ENCODE measurements at regions not wholly inside any gene's neighbourhood (a gene's known extent, or its start where the extent isn't known, plus 50 kb on each side); places are given as distances from the start of the nearest gene placed in this dataset.

DNA sequence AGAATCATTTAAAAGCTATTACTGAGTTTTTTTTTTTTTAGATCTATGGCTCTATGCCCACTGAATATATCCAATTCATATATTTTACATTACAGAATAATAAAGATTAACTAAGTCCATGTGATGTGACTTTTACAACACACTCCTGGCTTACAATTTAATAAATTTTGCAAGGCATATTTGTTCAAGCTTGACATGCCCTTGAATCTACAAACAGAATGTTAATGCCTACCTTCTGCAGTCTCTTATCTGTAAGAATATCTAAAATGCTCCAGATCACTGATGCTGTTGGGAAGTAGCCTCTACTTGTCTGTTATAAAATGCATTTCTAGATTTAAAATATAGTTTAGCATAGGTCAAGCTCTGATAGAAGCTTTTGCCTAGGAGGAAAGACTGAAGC lies 100.7 kb upstream of the RASGEF1B start:
- DNase-seq (ENCODE audit: low read depth in 3 of 3, low spot score in 1 of 3) = no peak

DNA sequence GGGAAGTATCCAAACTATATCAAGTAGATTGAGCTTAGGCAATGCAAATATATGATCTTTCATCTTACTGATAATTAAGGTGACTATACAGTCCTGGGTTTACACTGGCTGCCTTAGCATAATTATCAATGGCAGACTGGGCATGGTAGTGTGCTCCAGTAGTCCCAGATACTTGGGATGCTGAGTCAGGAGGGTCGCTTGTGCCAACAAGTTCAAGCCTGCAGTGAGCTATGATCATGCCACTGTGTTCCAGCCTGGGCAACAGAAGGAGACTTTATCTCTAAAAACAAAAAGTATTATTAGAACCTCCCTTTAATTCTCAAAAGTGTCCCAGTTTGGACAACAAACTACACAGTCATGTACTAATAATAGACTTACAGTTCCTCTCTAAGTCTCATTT lies 99.4 kb upstream of the RASGEF1B start:
- no peak for DNase-seq (ENCODE audit: low read depth in 3 of 3, low spot score in 1 of 3)

DNA sequence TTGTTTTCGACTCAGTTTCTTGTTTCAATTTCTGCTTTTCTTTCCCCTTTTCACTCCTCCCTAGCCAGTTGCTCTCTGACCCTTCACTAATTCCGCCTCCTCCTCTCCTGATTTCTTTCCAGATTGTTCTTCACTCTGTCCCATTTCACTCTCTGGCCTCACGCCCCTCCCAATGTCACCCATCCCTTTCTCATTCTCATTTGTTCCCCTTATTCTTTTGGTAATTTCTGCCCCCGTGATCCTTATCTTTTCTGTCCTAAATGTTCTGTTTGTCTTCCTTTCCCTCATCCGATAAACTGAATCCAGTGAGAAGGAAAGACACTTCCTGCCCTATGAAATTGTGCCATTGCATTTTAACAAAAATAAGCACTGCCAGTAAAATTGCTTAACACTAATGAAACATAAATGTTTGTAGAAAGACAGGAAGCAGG lies 94.5 kb upstream of the RASGEF1B start:
- no peak for DNase-seq (ENCODE audit: low read depth in 3 of 3, low spot score in 1 of 3)

GRCh38 chr4:81565142-81565870 lies 93.6 kb upstream of the RASGEF1B start:
- no peak for DNase-seq (ENCODE audit: low read depth in 3 of 3, low spot score in 1 of 3)

DNA sequence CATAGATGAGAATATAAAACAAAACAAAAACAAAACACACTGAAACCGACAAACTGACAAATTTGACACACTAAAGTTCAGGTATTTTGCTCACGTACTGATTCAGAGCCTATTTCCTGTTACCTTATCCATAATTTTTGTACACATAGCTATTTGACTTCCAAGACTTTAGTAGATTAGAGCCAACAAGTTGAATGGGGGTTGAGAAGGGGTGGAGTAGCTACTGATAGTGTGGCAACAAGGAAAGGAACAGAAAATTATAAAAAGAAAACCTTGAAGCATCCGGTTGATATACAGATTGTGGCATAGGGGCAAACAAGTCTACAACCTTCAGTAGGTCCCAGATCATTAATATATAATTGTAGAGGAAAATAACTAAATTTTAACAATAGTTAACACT lies 92.3 kb upstream of the RASGEF1B start:
- no peak for DNase-seq (ENCODE audit: low read depth in 3 of 3, low spot score in 1 of 3)

DNA sequence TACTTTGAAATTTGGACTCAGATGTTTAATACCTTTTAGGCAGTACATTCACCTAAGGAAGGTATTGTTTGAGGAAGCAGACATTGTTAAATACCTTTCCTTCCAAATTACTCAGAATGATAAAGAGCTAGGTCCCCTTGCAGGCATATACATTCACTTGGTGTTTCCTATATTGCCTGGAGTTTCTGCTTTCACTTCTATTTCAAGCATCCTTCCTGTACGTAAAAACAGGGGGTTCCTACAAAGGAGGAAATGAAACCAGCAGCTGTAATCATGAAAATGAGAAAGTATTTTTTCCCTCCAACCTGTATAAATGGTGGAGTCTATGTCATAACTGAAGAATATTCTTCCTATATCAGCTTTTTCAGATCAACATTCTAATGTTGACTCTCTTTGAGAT lies 90.4 kb upstream of the RASGEF1B start:
- no peak for DNase-seq (ENCODE audit: low read depth in 3 of 3, low spot score in 1 of 3)

GRCh38 chr4:81557306-81557705 lies 85.6 kb upstream of the RASGEF1B start:
- no peak for DNase-seq (ENCODE audit: low read depth in 3 of 3, low spot score in 1 of 3)

- no peak for DNase-seq (ENCODE audit: low read depth in 3 of 3, low spot score in 1 of 3)
Observed at GRCh38 chr4:81555489-81555888, 83.8 kb upstream of the RASGEF1B start.

- no peak for DNase-seq (ENCODE audit: low read depth in 3 of 3, low spot score in 1 of 3)
Observed at GRCh38 chr4:81552086-81552485, 80.4 kb upstream of the RASGEF1B start.

- DNase-seq (ENCODE audit: low read depth in 3 of 3, low spot score in 1 of 3) = no peak
Observed at GRCh38 chr4:81550388-81550859, 78.7 kb upstream of the RASGEF1B start.

DNA sequence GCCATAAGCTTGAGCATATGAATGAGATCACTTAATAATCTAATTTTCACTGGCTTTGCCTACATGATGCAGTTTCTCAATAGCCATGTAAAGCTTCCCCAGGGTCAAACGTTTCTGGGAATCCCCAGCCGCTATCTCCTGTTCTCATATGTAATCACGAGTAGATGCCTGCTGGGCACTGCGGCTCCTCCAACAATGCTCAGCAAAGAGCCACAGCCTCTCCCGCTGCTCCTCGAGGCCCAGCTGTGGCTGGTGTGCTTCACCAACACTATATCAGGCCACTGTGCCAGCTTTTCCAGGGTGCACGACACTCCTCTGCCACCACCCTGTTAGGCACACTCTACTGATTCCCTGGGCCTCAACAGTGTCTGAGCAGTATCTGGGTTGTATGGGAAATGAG lies 78.3 kb upstream of the RASGEF1B start:
- no peak for DNase-seq (ENCODE audit: low read depth in 3 of 3, low spot score in 1 of 3)

DNA sequence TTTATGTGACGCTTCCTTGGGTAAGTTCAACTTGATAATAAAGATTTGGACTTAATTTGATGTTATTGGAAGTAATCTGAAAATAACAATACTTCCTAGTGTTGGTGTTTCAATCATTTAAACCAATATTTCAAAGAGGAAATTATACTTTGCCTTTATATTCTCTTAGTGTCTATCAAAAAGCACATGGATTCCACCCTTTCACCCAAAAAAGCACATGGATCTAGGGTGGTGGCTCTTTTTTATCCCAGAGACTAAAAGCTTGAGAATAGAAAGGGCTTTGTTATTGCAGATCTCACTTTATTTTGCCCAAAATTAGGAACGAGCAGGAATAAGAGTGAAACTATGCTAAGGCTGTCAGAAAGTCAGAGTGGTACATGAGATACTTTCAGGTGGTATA lies 75.1 kb upstream of the RASGEF1B start:
- DNase-seq (ENCODE audit: low read depth in 3 of 3, low spot score in 1 of 3) = no peak

DNA sequence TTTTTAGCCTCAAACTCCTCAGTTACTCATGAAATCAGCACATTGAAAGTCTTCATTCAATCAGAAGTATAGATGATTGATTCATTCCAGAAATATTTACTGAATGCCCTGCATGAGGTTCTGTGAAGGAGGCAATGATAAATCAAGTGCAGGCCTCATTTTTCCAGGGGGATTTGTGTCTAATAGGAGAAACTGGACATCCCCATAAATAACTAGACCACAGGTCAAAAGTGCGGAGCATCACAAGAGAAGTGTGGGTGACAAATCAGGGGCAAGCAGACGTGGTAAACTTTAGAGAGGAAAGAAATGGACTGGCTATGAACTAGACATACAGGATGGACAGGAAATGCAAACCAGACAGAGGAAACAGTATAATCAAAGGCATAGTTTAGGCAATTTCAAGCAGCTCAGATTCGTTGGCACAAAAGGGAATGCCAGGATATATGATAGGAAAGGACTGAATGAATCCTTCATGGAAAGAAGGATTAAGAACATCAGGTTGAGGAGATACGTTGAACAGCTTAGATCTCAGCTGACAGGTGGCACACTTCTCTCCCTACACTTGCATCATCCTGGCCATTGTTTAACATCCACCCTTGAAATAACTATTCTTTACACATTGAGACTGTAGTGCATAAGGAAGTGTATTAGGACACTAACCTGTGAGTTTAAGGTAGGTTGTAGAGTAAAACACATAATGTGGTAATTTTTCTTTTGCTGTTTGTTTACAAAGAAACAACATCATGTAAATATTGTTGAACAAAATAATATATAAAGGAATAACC lies 69.6 kb upstream of the RASGEF1B start:
- DNase-seq (ENCODE audit: low read depth in 3 of 3, low spot score in 1 of 3) = no peak

DNA sequence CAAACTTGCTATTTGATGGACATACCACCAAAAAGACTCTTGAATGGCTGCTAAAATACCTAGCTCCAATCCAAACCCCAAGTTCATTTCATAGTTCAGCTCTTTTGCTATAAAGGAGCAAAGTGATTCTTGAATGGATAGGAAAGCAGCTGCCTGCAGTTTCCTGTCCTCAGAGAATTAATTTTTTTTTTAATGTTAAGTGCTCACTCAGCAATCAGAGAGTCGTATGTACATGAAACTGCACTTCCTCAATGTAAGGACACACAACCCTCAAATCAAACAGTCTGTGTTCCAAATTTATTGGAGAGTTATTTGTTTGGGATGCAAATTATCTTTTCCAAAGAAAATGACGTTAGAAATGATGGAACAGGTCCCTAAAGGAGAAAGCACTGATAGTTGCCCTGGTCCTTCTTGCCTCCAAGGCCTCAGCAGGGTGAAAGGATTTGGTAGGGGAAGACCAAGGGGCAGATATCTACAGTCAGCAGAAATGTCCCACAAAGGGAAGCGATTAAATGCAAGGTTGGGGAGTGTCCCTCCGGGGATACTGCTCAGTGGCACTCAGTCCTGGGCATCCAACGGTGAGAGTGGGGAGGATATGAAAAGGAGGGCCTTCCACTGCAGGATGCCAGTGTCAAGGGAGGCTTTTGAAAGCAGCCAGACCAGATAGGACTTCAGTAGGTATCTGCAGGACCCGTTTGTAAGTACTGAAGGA lies 67.2 kb upstream of the RASGEF1B start:
- no peak for DNase-seq (ENCODE audit: low read depth in 3 of 3, low spot score in 1 of 3)

GRCh38 chr4:81531410-81531809 lies 59.7 kb upstream of the RASGEF1B start:
- no peak for DNase-seq (ENCODE audit: low read depth in 3 of 3, low spot score in 1 of 3)

DNA sequence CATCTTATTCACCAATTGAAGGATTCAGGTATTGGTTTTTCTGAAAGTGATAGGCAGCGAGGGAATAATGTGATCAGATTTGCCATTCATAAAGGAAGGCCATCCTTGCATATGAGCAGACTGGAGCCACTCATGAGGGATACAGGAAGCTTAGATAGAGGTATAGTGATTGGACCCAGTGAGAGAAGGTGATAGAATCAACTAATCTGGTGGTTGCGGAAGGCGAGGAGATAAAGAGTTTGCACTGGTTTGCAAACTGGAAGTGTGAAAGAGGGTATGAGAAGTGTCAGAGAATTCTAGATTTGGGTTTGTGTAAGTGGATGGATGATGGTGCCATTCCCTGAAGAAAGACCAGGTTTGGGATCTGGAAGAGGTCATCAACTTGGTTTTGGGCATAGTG lies 57.3 kb upstream of the RASGEF1B start:
- no peak for DNase-seq (ENCODE audit: low read depth in 3 of 3, low spot score in 1 of 3)

DNA sequence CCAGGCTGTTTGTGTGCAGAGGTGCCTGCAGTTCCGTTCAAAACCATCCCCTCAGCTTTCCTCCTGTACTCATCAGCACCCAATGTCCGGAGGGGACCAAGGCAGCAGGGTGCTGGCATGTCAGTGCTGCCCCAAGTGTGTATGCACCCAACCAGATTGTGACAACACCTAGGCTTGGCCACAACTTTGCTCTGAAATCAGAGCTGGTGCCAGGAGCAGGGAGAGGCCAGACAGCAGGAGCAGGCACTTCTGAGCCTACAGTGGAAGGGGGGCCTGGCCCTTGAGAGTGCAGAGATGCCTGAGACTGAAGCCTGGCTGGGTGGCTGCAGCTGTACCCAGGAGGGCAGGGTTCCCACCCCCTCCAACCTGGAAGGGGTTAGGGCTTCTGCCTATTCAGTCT lies 56.5 kb upstream of the RASGEF1B start:
- DNase-seq (ENCODE audit: low read depth in 3 of 3, low spot score in 1 of 3) = no peak

DNA sequence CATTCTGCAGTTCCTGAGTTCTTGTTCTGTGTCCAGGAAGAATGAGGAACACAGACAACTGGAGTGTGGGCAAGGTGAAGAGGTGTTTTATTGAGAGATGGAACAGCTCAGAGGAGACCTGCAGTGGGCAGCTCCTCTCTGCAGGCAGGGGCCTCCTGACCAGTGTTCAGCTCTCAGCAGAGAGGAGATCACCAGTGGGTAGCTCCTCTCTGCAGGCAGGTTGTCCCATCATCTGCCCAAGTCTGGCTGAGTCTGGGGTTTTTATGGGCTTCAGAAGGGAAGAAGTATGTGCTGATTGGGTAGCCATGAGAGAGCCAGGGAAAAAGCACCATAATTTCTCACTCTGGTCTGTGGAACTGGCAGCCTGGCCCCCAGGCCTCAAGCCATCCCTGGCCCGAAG lies 56.0 kb upstream of the RASGEF1B start:
- no peak for DNase-seq (ENCODE audit: low read depth in 3 of 3, low spot score in 1 of 3)

GRCh38 chr4:81527115-81527514 lies 55.4 kb upstream of the RASGEF1B start:
- no peak for DNase-seq (ENCODE audit: low read depth in 3 of 3, low spot score in 1 of 3)

- no peak for DNase-seq (ENCODE audit: low read depth in 3 of 3, low spot score in 1 of 3)
Observed at GRCh38 chr4:81526706-81527105, 55.0 kb upstream of the RASGEF1B start.

GRCh38 chr4:81523672-81524327 lies 52.1 kb upstream of the RASGEF1B start:
- DNase-seq (ENCODE audit: low read depth in 3 of 3, low spot score in 1 of 3) = no peak
